HEK293 (cell line): ENCODE measurements at regions not wholly inside any gene's neighbourhood (a gene's known extent, or its start where the extent isn't known, plus 50 kb on each side); places are given as distances from the start of the nearest gene placed in this dataset.

Source experiments
- CTCF ChIA-PET: fragments of 350-600 bp; formaldehyde crosslinking; extraction: SDS; loops from one replicate; lab custom pipeline; 2021; ENCODE audit warnings: antibody characterized with exemption; lab: Yijun Ruan, JAX
- POLR2A ChIA-PET: fragments of 300-600 bp; formaldehyde crosslinking; extraction: SDS; loops from one replicate; lab custom pipeline; 2020; ENCODE audit warnings: antibody characterized with exemption, inconsistent platforms; lab: Yijun Ruan, JAX
- H3K27ac ChIP-seq: fragments of 200-500 bp; sonication (Bioruptor generic); 2 replicates; pipeline ENCODE4 v1.5.1; 2014; ENCODE audit warnings: low read depth, low read length, control low read depth, inconsistent platforms; ENCODE audit errors: extremely low read depth
- H3K36me3 ChIP-seq, 2 experiments: fragments of 200-500 bp in 1 of 2; sonication (Bioruptor generic) in 1 of 2; 1 replicate in 1 of 2; 2 replicates in 1 of 2; pipeline ENCODE4 v1.5.1; 2014 to 2017; ENCODE audit warnings: inconsistent platforms in 2 of 2, low read length in 2 of 2; ENCODE audit not compliant: control insufficient read depth in 2 of 2, insufficient read depth in 1 of 2
- H3K4me1 ChIP-seq: fragments of 200-500 bp; sonication (Bioruptor generic); 2 replicates; pipeline ENCODE4 v1.5.1; 2014; ENCODE audit warnings: mild to moderate bottlenecking, low read length, inconsistent platforms; ENCODE audit not compliant: control insufficient read depth, insufficient read depth
- H3K4me3 ChIP-seq: 2 replicates; pipeline ENCODE4 v1.5.1; 2011; ENCODE audit warnings: low read depth, mild to moderate bottlenecking, control low read depth, low read length, moderate library complexity
- H3K9me3 ChIP-seq: fragments of 200-500 bp; sonication (Bioruptor generic); 2 replicates; pipeline ENCODE4 v1.5.1; 2014; ENCODE audit warnings: low read depth, low read length, inconsistent platforms; ENCODE audit not compliant: control insufficient read depth, insufficient read depth
- ATF2 ChIP-seq: fragments of 450-650 bp; formaldehyde crosslinking; IDR thresholded peaks from 2 replicates; pipeline ENCODE4 v1.5.1; 2016; ENCODE audit warnings: missing biosample characterization, missing genetic modification characterization, low read depth
- INSM2 ChIP-seq: fragments of 450-650 bp; formaldehyde crosslinking; IDR thresholded peaks from 2 replicates; pipeline ENCODE4 v1.5.1; 2016; ENCODE audit warnings: missing biosample characterization, missing genetic modification characterization
- KLF8 ChIP-seq: fragments of 450-650 bp; formaldehyde crosslinking; IDR thresholded peaks from 2 replicates; pipeline ENCODE4 v1.5.1; 2016; ENCODE audit warnings: missing biosample characterization, missing genetic modification characterization
- PATZ1 ChIP-seq: fragments of 450-650 bp; formaldehyde crosslinking; IDR thresholded peaks from 2 replicates; pipeline ENCODE4 v1.5.1; 2016; ENCODE audit warnings: missing biosample characterization, missing genetic modification characterization
- PRDM1 ChIP-seq: fragments of 450-650 bp; formaldehyde crosslinking; IDR thresholded peaks from 2 replicates; pipeline ENCODE4; 2016; ENCODE audit warnings: missing biosample characterization, missing genetic modification characterization
- SP3 ChIP-seq: fragments of 450-650 bp; formaldehyde crosslinking; IDR thresholded peaks from 2 replicates; pipeline ENCODE4 v1.5.1; 2016; ENCODE audit warnings: missing biosample characterization, missing genetic modification characterization
- TSHZ1 ChIP-seq: fragments of 450-650 bp; formaldehyde crosslinking; IDR thresholded peaks from 2 replicates; pipeline ENCODE4 v1.5.1; 2016; ENCODE audit warnings: missing biosample characterization, missing genetic modification characterization, borderline replicate concordance
- ZBTB21 ChIP-seq: fragments of 450-650 bp; formaldehyde crosslinking; IDR thresholded peaks from 2 replicates; pipeline ENCODE4 v1.5.1; 2017; ENCODE audit warnings: missing biosample characterization, missing genetic modification characterization
- ZIC2 ChIP-seq: fragments of 450-650 bp; formaldehyde crosslinking; IDR thresholded peaks from 2 replicates; pipeline ENCODE4 v1.5.1; 2016; ENCODE audit warnings: missing biosample characterization, missing genetic modification characterization
- ZNF138 ChIP-seq: fragments of 450-650 bp; formaldehyde crosslinking; IDR thresholded peaks from 2 replicates; pipeline ENCODE4 v1.5.1; 2016; ENCODE audit warnings: missing biosample characterization, missing genetic modification characterization, borderline replicate concordance
- ZNF560 ChIP-seq: fragments of 450-650 bp; formaldehyde crosslinking; IDR thresholded peaks from 2 replicates; pipeline ENCODE4 v1.5.1; 2017; ENCODE audit warnings: missing biosample characterization, missing genetic modification characterization, borderline replicate concordance
- ZNF701 ChIP-seq: fragments of 450-650 bp; formaldehyde crosslinking; IDR thresholded peaks from 2 replicates; pipeline ENCODE4 v1.5.1; 2016; ENCODE audit warnings: missing biosample characterization, missing genetic modification characterization
- ZNF785 ChIP-seq: fragments of 450-650 bp; formaldehyde crosslinking; IDR thresholded peaks from 2 replicates; pipeline ENCODE4 v1.5.1; 2016; ENCODE audit warnings: missing biosample characterization, missing genetic modification characterization
- ZNF837 ChIP-seq: fragments of 450-650 bp; formaldehyde crosslinking; IDR thresholded peaks from 2 replicates; pipeline ENCODE4 v1.5.1; 2016; ENCODE audit warnings: missing biosample characterization, missing genetic modification characterization
- ZSCAN18 ChIP-seq: fragments of 450-650 bp; formaldehyde crosslinking; IDR thresholded peaks from 2 replicates; pipeline ENCODE4 v1.5.1; 2016; ENCODE audit warnings: missing biosample characterization, missing genetic modification characterization

GRCh38 chr6:139990026-139990686 lies 615.7 kb upstream of the CITED2 start:
- ChIA-PET POLR2A (interaction anchor here (2.2 kb wide), 1 partner anchor 616 kb away, joined by 6 read pairs; the partner anchor contains the start of gene CITED2), CTCF (no interaction called here)
- H3K4me3 ChIP-seq: no peak overlapping the region
- TF ChIP-seq PATZ1 (tag by site-specific recombination) (no peak), PRDM1 (no peak), INSM2 (tag by site-specific recombination) (no peak), KLF8 (no peak), TSHZ1 (tag by site-specific recombination) (no peak), ZNF837 (tag by site-specific recombination) (no peak), ZBTB21 (tag by site-specific recombination) (no peak), ZNF560 (tag by site-specific recombination) (no peak), ZNF701 (tag by site-specific recombination) (no peak), SP3 (tag by site-specific recombination) (no peak), ATF2 (tag by site-specific recombination) (no peak), ZNF785 (tag by site-specific recombination) (no peak), ZNF138 (no peak), ZSCAN18 (tag by site-specific recombination) (no peak), ZIC2 (tag by site-specific recombination) (no peak)
- TF ChIP-seq, all 188 proteins: peak for 0
- Histone ChIP-seq H3K27ac (no peak overlapping the region), H3K9me3 (no peaks in the 10 kb centered on the region), H3K4me1 (peaks cover 14% of the 10 kb centered on the region), H3K36me3 (no peaks in the 10 kb centered on the region)
